GM23338 (cell line): ENCODE measurements at regions not wholly inside any gene's neighbourhood (a gene's known extent, or its start where the extent isn't known, plus 50 kb on each side); places are given as distances from the start of the nearest gene placed in this dataset.

ENCODE experiments used
- CREB1 ChIP-seq: fragments of 250-450 bp; sonication (Bioruptor Pico); IDR thresholded peaks from 2 replicates; pipeline ENCODE4 v1.5.0; 2020; ENCODE audit warnings: low read depth, mild to moderate bottlenecking, moderate library complexity
- CTCF ChIP-seq, 2 experiments: fragments of 200-600 bp in 1 of 2; sonication (generic) in 1 of 2; conservative IDR thresholded peaks; 2 replicates each; pipeline versions ENCODE4 v1.5.1 to v1.6.1; 2016 to 2017; ENCODE audit warnings: antibody characterized with exemption in 2 of 2, low read depth in 2 of 2, mild to moderate bottlenecking in 2 of 2, moderate library complexity in 1 of 2
- EZH2 ChIP-seq: fragments of 200-600 bp; sonication (generic); IDR thresholded peaks from one replicate; pipeline ENCODE4 v1.8.0; 2017; ENCODE audit warnings: antibody characterized with exemption, mild to moderate bottlenecking, low read depth; ENCODE audit not compliant: unreplicated experiment
- EZH2phosphoT487 ChIP-seq: fragments of 200-600 bp; sonication (generic); IDR thresholded peaks from one replicate; pipeline ENCODE4 v1.8.1; 2018; ENCODE audit warnings: antibody characterized with exemption; ENCODE audit not compliant: unreplicated experiment
- JUNB ChIP-seq: IDR thresholded peaks from one replicate; pipeline ENCODE4 v1.6.1; 2016; ENCODE audit warnings: antibody characterized with exemption; ENCODE audit not compliant: unreplicated experiment
- POLR2AphosphoS5 ChIP-seq: IDR thresholded peaks from 2 replicates; pipeline ENCODE4 v1.6.1; 2016; ENCODE audit warnings: antibody characterized with exemption, low read depth
- STAT1 ChIP-seq: IDR thresholded peaks from one replicate; pipeline ENCODE4 v1.6.1; 2016; ENCODE audit warnings: antibody characterized with exemption; ENCODE audit not compliant: unreplicated experiment
- ZNF114 ChIP-seq: fragments of 250-450 bp; sonication (Bioruptor Pico); IDR thresholded peaks from 2 replicates; pipeline ENCODE4 v1.5.0; 2020; ENCODE audit warnings: mild to moderate bottlenecking, moderate library complexity
- TF ChIP-seq, protein P1 (sequence below): IDR thresholded peaks from one replicate; pipeline ENCODE4 v1.6.1; 2018; ENCODE audit warnings: antibody characterized with exemption; ENCODE audit not compliant: unreplicated experiment
- TF ChIP-seq, protein P2 (sequence below): IDR thresholded peaks from 2 replicates; pipeline ENCODE4 v1.6.1; 2016; ENCODE audit warnings: antibody characterized with exemption

GRCh38 chr4:18621186-18621585, 599.6 kb upstream of the LCORL start:
- TF ChIP-seq CTCF (conservative IDR thresholded peaks at IDR 0.05; ENCODE audit: low read depth in 2 of 2) = no peak
- TF ChIP-seq POLR2AphosphoS5 = no peak
- TF ChIP-seq EZH2phosphoT487 = no peak
- TF ChIP-seq STAT1 = no peak
- TF ChIP-seq EZH2 = no peak
- TF ChIP-seq, protein P1, sequence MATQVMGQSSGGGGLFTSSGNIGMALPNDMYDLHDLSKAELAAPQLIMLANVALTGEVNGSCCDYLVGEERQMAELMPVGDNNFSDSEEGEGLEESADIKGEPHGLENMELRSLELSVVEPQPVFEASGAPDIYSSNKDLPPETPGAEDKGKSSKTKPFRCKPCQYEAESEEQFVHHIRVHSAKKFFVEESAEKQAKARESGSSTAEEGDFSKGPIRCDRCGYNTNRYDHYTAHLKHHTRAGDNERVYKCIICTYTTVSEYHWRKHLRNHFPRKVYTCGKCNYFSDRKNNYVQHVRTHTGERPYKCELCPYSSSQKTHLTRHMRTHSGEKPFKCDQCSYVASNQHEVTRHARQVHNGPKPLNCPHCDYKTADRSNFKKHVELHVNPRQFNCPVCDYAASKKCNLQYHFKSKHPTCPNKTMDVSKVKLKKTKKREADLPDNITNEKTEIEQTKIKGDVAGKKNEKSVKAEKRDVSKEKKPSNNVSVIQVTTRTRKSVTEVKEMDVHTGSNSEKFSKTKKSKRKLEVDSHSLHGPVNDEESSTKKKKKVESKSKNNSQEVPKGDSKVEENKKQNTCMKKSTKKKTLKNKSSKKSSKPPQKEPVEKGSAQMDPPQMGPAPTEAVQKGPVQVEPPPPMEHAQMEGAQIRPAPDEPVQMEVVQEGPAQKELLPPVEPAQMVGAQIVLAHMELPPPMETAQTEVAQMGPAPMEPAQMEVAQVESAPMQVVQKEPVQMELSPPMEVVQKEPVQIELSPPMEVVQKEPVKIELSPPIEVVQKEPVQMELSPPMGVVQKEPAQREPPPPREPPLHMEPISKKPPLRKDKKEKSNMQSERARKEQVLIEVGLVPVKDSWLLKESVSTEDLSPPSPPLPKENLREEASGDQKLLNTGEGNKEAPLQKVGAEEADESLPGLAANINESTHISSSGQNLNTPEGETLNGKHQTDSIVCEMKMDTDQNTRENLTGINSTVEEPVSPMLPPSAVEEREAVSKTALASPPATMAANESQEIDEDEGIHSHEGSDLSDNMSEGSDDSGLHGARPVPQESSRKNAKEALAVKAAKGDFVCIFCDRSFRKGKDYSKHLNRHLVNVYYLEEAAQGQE = no peak
- no peak for TF ChIP-seq CREB1
- TF ChIP-seq, protein P2, sequence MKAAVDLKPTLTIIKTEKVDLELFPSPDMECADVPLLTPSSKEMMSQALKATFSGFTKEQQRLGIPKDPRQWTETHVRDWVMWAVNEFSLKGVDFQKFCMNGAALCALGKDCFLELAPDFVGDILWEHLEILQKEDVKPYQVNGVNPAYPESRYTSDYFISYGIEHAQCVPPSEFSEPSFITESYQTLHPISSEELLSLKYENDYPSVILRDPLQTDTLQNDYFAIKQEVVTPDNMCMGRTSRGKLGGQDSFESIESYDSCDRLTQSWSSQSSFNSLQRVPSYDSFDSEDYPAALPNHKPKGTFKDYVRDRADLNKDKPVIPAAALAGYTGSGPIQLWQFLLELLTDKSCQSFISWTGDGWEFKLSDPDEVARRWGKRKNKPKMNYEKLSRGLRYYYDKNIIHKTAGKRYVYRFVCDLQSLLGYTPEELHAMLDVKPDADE = no peak
- no peak for TF ChIP-seq ZNF114 (CRISPR knock-in tag)
- no peak for TF ChIP-seq JUNB
